A549 (cell line): ENCODE measurements at regions not wholly inside any gene's neighbourhood (a gene's known extent, or its start where the extent isn't known, plus 50 kb on each side); places are given as distances from the start of the nearest gene placed in this dataset.
A peak's percentile ranks its signal among the peaks of the same experiment; 100 is the strongest.

Experiments
- ATAC-seq, 2 experiments: fragments of 200-7000 bp in 1 of 2; fragments of >200 bp in 1 of 2; cut with Nextera tagmentation in 1 of 2; cut with Tn5 transposase in 1 of 2; 3 replicates each; pipeline versions ENCODE4 v1.8.0 to v1.9.1; 2018 to 2020; ENCODE audit warnings: mild to moderate bottlenecking in 1 of 2, moderate library complexity in 1 of 2
- CTCF ChIA-PET: fragments of 300-600 bp; sonication (Branson Sonifier 250); formaldehyde crosslinking; extraction: SDS; loops from one replicate; lab custom pipeline; 2021; ENCODE audit warnings: antibody characterized with exemption, inconsistent platforms; lab: Yijun Ruan, JAX
- POLR2A ChIA-PET: fragments of 350-600 bp; formaldehyde crosslinking; extraction: SDS; loops from one replicate; lab custom pipeline; 2021; ENCODE audit warnings: antibody characterized with exemption, inconsistent platforms; lab: Yijun Ruan, JAX
- DNase-seq, 2 experiments: peaks; one replicate each; pipeline versions ENCODE4 v3.0.0 to v3.0.0-alpha.2; 2011 to 2016; ENCODE audit warnings: low read depth in 1 of 2, low spot score in 1 of 2
- FAIRE-seq: peaks from 2 replicates; lab custom pipeline; 2011; peaks lifted over from hg19 to GRCh38; lab: Jason Lieb, UNC
- H3K27ac ChIP-seq, 2 experiments: fragments of >200 bp; sonication (Bioruptor Twin); formaldehyde crosslinking; 3 replicates each; pipeline ENCODE4 v1.5.1; 2016 to 2017
- H3K4me1 ChIP-seq: fragments of >200 bp; sonication (Bioruptor Twin); formaldehyde crosslinking; 3 replicates; pipeline ENCODE4 v1.6.1; 2016
- H3K4me2 ChIP-seq: fragments of >200 bp; sonication (Bioruptor Twin); formaldehyde crosslinking; 3 replicates; pipeline ENCODE4 v1.6.1; 2016
- H3K4me3 ChIP-seq: fragments of >200 bp; sonication (Bioruptor Twin); formaldehyde crosslinking; 3 replicates; pipeline ENCODE4 v1.5.1; 2016
- H3K9me3 ChIP-seq: fragments of >200 bp; sonication (Bioruptor Twin); formaldehyde crosslinking; 3 replicates; pipeline ENCODE4 v1.6.1; 2016
- BCL3 ChIP-seq: fragments of >200 bp; sonication (Bioruptor Twin); formaldehyde crosslinking; IDR thresholded peaks from 3 replicates; pipeline ENCODE4 v1.6.1; 2016
- CHD4 ChIP-seq: fragments of 200-600 bp; sonication (generic); IDR thresholded peaks from 2 replicates; pipeline ENCODE4 v1.6.1; 2016; ENCODE audit warnings: antibody characterized with exemption, mild to moderate bottlenecking, borderline replicate concordance
- CTCF ChIP-seq: fragments of >200 bp; sonication (Bioruptor Twin); formaldehyde crosslinking; IDR thresholded peaks from 3 replicates; pipeline ENCODE4 v1.5.1; 2016
- EP300 ChIP-seq, 2 experiments: fragments of >200 bp; sonication (Bioruptor Twin); formaldehyde crosslinking; IDR thresholded peaks; 2 replicates in 1 of 2; 3 replicates in 1 of 2; pipeline ENCODE4 v1.6.1; 2016 to 2017
- ESRRA ChIP-seq: fragments of 150-350 bp; IDR thresholded peaks from 2 replicates; pipeline ENCODE4 v1.6.1; 2014; ENCODE audit warnings: mild to moderate bottlenecking, low read length, borderline replicate concordance
- HOXA7 ChIP-seq: fragments of 250-450 bp; sonication (Bioruptor Pico); IDR thresholded peaks from 2 replicates; pipeline ENCODE4 v1.5.0; 2020; ENCODE audit warnings: mild to moderate bottlenecking, moderate library complexity
- HOXB13 ChIP-seq: fragments of 250-450 bp; sonication (Bioruptor Pico); IDR thresholded peaks from 2 replicates; pipeline ENCODE4 v1.5.0; 2020; ENCODE audit warnings: low read depth, mild to moderate bottlenecking, moderate library complexity
- JUNB ChIP-seq: fragments of >200 bp; sonication (Bioruptor Twin); formaldehyde crosslinking; IDR thresholded peaks from 2 replicates; pipeline ENCODE4 v1.6.1; 2016
- MAFK ChIP-seq: fragments of 450-650 bp; IDR thresholded peaks from 2 replicates; pipeline ENCODE4 v1.6.1; 2014; ENCODE audit not compliant: partially characterized antibody
- MAZ ChIP-seq: fragments of 150-350 bp; IDR thresholded peaks from 2 replicates; pipeline ENCODE4 v1.6.1; 2014; ENCODE audit warnings: antibody characterized with exemption, low read depth, low read length, borderline replicate concordance
- MYC ChIP-seq: IDR thresholded peaks from 2 replicates; pipeline ENCODE4 v1.6.1; 2012; ENCODE audit warnings: mild to moderate bottlenecking, inconsistent platforms, low read length, improper control_type of control experiment, borderline replicate concordance
- NFE2L2 ChIP-seq: fragments of 150-350 bp; conservative IDR thresholded peaks from 2 replicates; pipeline ENCODE4 v1.6.1; 2014; ENCODE audit warnings: low read length
- NPAS2 ChIP-seq: fragments of 250-450 bp; sonication (Bioruptor Pico); IDR thresholded peaks from 2 replicates; pipeline ENCODE4 v1.8.0; 2022; ENCODE audit warnings: mild to moderate bottlenecking, moderate library complexity, borderline replicate concordance
- NR3C1 ChIP-seq: fragments of >200 bp; sonication (Bioruptor Twin); formaldehyde crosslinking; IDR thresholded peaks from 3 replicates; pipeline ENCODE4 v1.6.1; 2017
- POLR2A ChIP-seq: IDR thresholded peaks from 2 replicates; pipeline ENCODE4 v1.6.1; 2012; ENCODE audit warnings: mild to moderate bottlenecking, low read length
- RARB ChIP-seq: fragments of 250-450 bp; sonication (Bioruptor Pico); IDR thresholded peaks from 2 replicates; pipeline ENCODE4 v1.8.0; 2021; ENCODE audit warnings: mild to moderate bottlenecking, moderate library complexity
- RCOR1 ChIP-seq: fragments of 150-350 bp; IDR thresholded peaks from 2 replicates; pipeline ENCODE4 v1.6.1; 2014; ENCODE audit warnings: antibody characterized with exemption, low read length, low read depth
- REST ChIP-seq: fragments of 200-600 bp; sonication (generic); IDR thresholded peaks from 2 replicates; pipeline ENCODE4 v1.6.1; 2016; ENCODE audit warnings: antibody characterized with exemption, mild to moderate bottlenecking, moderate library complexity
- RNF2 ChIP-seq: fragments of 200-600 bp; sonication (generic); IDR thresholded peaks from 2 replicates; pipeline ENCODE4 v1.6.1; 2016; ENCODE audit warnings: low read depth, mild to moderate bottlenecking, antibody characterized with exemption, moderate library complexity, borderline replicate concordance
- SMC3 ChIP-seq: fragments of >200 bp; sonication (Bioruptor Twin); formaldehyde crosslinking; IDR thresholded peaks from 3 replicates; pipeline ENCODE4 v1.6.1; 2018; ENCODE audit warnings: inconsistent platforms
- TFCP2L1 ChIP-seq: fragments of 250-450 bp; sonication (Bioruptor Pico); IDR thresholded peaks from 2 replicates; pipeline ENCODE4 v1.5.0; 2021; ENCODE audit warnings: mild to moderate bottlenecking
- TP53 ChIP-seq: fragments of 250-450 bp; sonication (Bioruptor Pico); IDR thresholded peaks from 2 replicates; pipeline ENCODE4 v1.5.0; 2021; ENCODE audit warnings: mild to moderate bottlenecking, moderate library complexity
- ZNF302 ChIP-seq: fragments of 250-450 bp; sonication (Bioruptor Pico); IDR thresholded peaks from 2 replicates; pipeline ENCODE4 v1.9.0; 2021; ENCODE audit warnings: inconsistent platforms, mild to moderate bottlenecking, moderate library complexity
- ZSCAN20 ChIP-seq: fragments of 250-450 bp; sonication (Bioruptor Pico); IDR thresholded peaks from 2 replicates; pipeline ENCODE4 v1.8.0; 2022; ENCODE audit warnings: mild to moderate bottlenecking, moderate library complexity
- WGBS: methylation state at CpG from one replicate; pipeline ENCODE4 v1.1.6; 2017; ENCODE audit errors: missing lambda C conversion rate; 5-methylcytosine and 5-hydroxymethylcytosine counted together
- TF ChIP-seq, protein P1 (sequence below): IDR thresholded peaks from 2 replicates; pipeline ENCODE4 v1.6.1; 2012
- TF ChIP-seq, protein P2 (sequence below): IDR thresholded peaks from 2 replicates; pipeline ENCODE4 v1.6.1; 2012
- TF ChIP-seq, protein P3 (sequence below): fragments of 250-450 bp; sonication (Bioruptor Pico); IDR thresholded peaks from 2 replicates; pipeline ENCODE4 v1.5.0; 2021; ENCODE audit warnings: mild to moderate bottlenecking, moderate library complexity, borderline replicate concordance
- TF ChIP-seq, protein P4 (sequence below): fragments of 250-450 bp; sonication (Bioruptor Pico); IDR thresholded peaks from 2 replicates; pipeline ENCODE4 v1.5.0; 2020; ENCODE audit warnings: low read depth, mild to moderate bottlenecking, moderate library complexity

DNA sequence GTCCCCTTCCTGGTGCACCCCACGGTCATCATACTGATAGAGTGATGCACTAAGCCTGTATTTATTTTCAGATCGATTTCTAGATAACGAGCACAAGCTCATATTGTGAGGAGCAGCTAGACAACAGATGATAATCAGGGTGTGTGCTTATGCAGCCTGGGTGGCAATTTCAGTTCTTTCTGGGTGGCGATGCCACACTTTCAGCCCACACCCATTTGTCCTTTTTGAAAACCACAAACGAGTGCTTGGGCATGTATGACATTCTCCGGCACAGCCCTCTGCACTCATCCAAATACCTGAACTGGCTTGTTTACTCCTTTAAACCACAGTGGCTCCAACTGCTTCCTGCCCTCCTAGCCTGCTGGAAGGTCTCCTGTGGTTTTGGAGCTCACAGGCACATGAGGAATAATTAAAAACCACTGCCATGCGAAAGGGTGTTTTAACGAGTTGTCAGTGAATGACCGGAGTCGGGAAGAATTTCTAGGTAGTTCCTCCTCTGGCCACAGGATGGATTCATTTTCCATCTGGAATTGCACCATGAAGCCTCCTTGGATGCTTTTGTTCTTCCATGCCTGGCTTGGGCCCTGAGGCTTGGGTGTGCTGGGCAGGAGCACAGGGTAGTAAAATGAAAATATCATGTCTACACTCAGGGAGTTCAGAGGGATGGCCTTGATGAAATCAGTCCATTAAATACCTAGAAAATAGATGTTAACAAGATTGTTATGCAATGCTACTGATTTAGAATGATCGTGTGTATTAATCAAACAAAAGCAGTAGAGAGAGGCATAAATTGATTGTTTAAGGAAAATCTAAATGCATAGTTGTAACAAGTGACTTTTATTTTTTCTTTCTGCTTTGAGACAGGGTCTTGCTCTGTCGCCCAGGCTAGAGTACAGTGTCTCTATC, 52.4 kb upstream of the ITGB1 start:
- DNase-seq = peak; percentile 75 to 98
- H3K4me1 ChIP-seq = peaks cover 64% of the 10 kb centered on the region
- CTCF ChIA-PET = interaction anchor here (0.6 to 10.6 kb wide), 40 partner anchors 9 to 758 kb away, joined by 3 to 168 read pairs (median 6); partner anchors contain the start of gene CCDC7
- peak; percentile 97 for FAIRE-seq
- POLR2A ChIA-PET = interaction anchor here (0.6 to 7.7 kb wide), 15 partner anchors 12 to 325 kb away, joined by 3 to 163 read pairs (median 4); no protein-coding TSS in a partner anchor
- ATAC-seq = peak; percentile 57 to 79
- H3K27ac ChIP-seq = peak overlapping the region; percentile 98 to 99
- H3K9me3 ChIP-seq = no peaks in the 10 kb centered on the region
- H3K4me3 ChIP-seq = no peak overlapping the region
- peak overlapping the region; percentile 72 for H3K4me2 ChIP-seq
- 5% methylated on average over 12 of the region's 12 CpGs for WGBS
- TF ChIP-seq JUNB (peak; percentile 98), RARB (peak; percentile 95; the same call in 1 of the 2 replicates), CTCF (peak; percentile 56), BCL3 (peak; percentile 97), REST (no peak), POLR2A (no peak), MAZ (no peak), ZNF302 (CRISPR knock-in tag) (no peak), ESRRA (0 out of 2 replicates have a peak, but pooled peaks have one; percentile 32), NFE2L2 (no peak), NPAS2 (no peak), ZSCAN20 (CRISPR knock-in tag) (peak; percentile 52; the same call in 1 of the 2 replicates), HOXA7 (CRISPR knock-in tag) (0 out of 2 replicates have a peak, but pooled peaks have one; percentile 15), EP300 (IDR thresholded peaks at IDR 0.05) (peak; percentile 99), TP53 (no peak), RNF2 (no peak), MAFK (peak; percentile 16), CHD4 (no peak), NR3C1 (no peak), MYC (no peak; the same call in 1 of the 2 replicates), HOXB13 (CRISPR knock-in tag) (peak; percentile 80; the same call in 1 of the 2 replicates), RCOR1 (no peak), SMC3 (peak; percentile 76), TFCP2L1 (no peak)
- TF ChIP-seq, protein P1, sequence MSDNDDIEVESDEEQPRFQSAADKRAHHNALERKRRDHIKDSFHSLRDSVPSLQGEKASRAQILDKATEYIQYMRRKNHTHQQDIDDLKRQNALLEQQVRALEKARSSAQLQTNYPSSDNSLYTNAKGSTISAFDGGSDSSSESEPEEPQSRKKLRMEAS = peak; percentile 96
- TF ChIP-seq, protein P2, sequence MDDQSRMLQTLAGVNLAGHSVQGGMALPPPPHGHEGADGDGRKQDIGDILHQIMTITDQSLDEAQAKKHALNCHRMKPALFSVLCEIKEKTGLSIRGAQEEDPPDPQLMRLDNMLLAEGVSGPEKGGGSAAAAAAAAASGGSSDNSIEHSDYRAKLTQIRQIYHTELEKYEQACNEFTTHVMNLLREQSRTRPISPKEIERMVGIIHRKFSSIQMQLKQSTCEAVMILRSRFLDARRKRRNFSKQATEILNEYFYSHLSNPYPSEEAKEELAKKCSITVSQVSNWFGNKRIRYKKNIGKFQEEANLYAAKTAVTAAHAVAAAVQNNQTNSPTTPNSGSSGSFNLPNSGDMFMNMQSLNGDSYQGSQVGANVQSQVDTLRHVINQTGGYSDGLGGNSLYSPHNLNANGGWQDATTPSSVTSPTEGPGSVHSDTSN = peak; percentile 91
- TF ChIP-seq, protein P3, sequence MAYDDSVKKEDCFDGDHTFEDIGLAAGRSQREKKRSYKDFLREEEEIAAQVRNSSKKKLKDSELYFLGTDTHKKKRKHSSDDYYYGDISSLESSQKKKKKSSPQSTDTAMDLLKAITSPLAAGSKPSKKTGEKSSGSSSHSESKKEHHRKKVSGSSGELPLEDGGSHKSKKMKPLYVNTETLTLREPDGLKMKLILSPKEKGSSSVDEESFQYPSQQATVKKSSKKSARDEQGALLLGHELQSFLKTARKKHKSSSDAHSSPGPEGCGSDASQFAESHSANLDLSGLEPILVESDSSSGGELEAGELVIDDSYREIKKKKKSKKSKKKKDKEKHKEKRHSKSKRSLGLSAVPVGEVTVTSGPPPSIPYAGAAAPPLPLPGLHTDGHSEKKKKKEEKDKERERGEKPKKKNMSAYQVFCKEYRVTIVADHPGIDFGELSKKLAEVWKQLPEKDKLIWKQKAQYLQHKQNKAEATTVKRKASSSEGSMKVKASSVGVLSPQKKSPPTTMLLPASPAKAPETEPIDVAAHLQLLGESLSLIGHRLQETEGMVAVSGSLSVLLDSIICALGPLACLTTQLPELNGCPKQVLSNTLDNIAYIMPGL (CRISPR knock-in tag) = no peak
- TF ChIP-seq, protein P4, sequence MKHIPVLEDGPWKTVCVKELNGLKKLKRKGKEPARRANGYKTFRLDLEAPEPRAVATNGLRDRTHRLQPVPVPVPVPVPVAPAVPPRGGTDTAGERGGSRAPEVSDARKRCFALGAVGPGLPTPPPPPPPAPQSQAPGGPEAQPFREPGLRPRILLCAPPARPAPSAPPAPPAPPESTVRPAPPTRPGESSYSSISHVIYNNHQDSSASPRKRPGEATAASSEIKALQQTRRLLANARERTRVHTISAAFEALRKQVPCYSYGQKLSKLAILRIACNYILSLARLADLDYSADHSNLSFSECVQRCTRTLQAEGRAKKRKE (CRISPR knock-in tag) = no peak; the same call in 1 of the 2 replicates
